Small intestine (tissue), 7 donors: ENCODE measurements at regions not wholly inside any gene's neighbourhood (a gene's known extent, or its start where the extent isn't known, plus 50 kb on each side); places are given as distances from the start of the nearest gene placed in this dataset.

ENCODE experiments used
- DNase-seq, 2 donors: peaks; one replicate each; pipeline versions ENCODE4 v3.0.0 to v3.0.0-alpha.2; 2013
- FAIRE-seq: peaks from 2 replicates; lab custom pipeline; 2012; peaks lifted over from hg19 to GRCh38; lab: Jason Lieb, UNC
- H3K27ac ChIP-seq, 3 donors: one replicate each; pipeline ENCODE4 v1.5.1; 2013; ENCODE audit warnings: low read length in 2 of 3, mild to moderate bottlenecking in 2 of 3, control low read depth in 1 of 3, inconsistent platforms in 1 of 3, low read depth in 1 of 3, moderate library complexity in 1 of 3
- H3K27me3 ChIP-seq, 3 donors: one replicate each; pipeline ENCODE4 v1.6.1; 2013; ENCODE audit warnings: low read length in 3 of 3, inconsistent platforms in 1 of 3; ENCODE audit not compliant: control insufficient read depth in 3 of 3, insufficient read depth in 3 of 3
- H3K36me3 ChIP-seq, 3 donors: one replicate each; pipeline ENCODE4 v1.6.1; 2013; ENCODE audit warnings: low read length in 3 of 3, inconsistent platforms in 1 of 3, low read depth in 1 of 3, mild to moderate bottlenecking in 1 of 3, moderate library complexity in 1 of 3; ENCODE audit not compliant: control insufficient read depth in 3 of 3, insufficient read depth in 2 of 3
- H3K4me1 ChIP-seq, 3 donors: one replicate each; pipeline ENCODE4 v1.6.1; 2013; ENCODE audit warnings: low read length in 2 of 3, inconsistent platforms in 1 of 3, low read depth in 1 of 3, mild to moderate bottlenecking in 1 of 3, moderate library complexity in 1 of 3; ENCODE audit not compliant: control insufficient read depth in 3 of 3, insufficient read depth in 2 of 3
- H3K4me3 ChIP-seq, 3 donors: one replicate each; pipeline ENCODE4 v1.5.1; 2013; ENCODE audit warnings: low read length in 3 of 3, control low read depth in 1 of 3, inconsistent platforms in 1 of 3, low read depth in 1 of 3, mild to moderate bottlenecking in 1 of 3, moderate library complexity in 1 of 3
- H3K9me3 ChIP-seq, 2 donors: one replicate each; pipeline ENCODE4 v1.6.1; 2013; ENCODE audit warnings: low read depth in 1 of 2, low read length in 1 of 2; ENCODE audit not compliant: control insufficient read depth in 2 of 2, insufficient read depth in 1 of 2
- WGBS, 3 donors: extraction: QIAGEN DNeasy Blood & Tissue Kit; methylation state at CpG; one replicate each; pipeline ENCODE4 v1.1.7; 2013; 5-methylcytosine and 5-hydroxymethylcytosine counted together
- donor health status: healthy with polysubstance abuse.
- donor health status: control.
- donor health status: control.
- donor health status: Bipolar disorder and iron deficiency.
- donor health status: healthy.

DNA sequence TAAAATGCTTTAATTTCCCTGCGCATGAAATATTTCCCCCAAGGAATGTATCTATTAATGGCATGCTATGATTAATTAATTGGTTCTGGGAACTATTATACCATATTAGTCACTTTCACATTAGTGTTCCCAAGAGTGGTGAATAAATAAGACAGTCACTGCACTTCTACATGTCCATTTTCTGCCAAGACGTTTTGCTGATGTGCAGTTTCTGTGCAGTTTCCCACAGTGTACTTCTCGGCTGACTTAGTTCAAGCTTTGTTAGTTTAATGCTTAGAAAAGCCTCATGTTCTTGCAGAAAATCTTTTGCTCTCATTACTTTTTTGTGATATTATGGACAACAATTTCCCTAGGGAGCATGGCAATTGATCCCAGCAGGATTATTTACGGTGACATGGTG, 1014.5 kb downstream of the BRINP3 start:
- Histone ChIP-seq H3K27ac (no peak overlapping the region), H3K4me1 (no peaks in the 10 kb centered on the region), H3K9me3 (no peaks in the 10 kb centered on the region), H3K27me3 (no peaks in the 10 kb centered on the region), H3K36me3 (no peaks in the 10 kb centered on the region), H3K4me3 (no peak overlapping the region)
- FAIRE-seq (no peak), DNase-seq (no peak)
- WGBS, 3 donors, result 58 to 67% (median 66%) methylated on average over 4 of the region's 4 CpGs

DNA sequence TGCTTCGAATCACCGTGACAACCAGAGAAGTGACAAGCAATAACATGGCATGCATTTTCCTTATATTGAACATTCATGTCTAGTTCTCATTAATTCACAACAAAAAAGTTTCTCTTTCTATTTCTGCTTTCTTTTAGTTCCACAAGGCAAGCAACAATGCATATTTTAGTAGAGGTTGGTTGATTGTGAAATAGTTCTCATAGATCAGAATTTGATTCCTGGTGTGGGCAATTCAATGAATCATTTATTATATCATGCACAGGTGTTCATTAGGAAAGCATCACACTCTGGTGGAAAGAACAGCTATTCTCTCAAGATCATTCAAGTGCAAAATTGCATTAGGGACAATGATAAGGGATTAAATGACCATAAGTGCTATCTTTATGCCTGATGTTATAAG, 980.9 kb downstream of the BRINP3 start:
- H3K27ac ChIP-seq, result no peak overlapping the region
- no peak for FAIRE-seq
- WGBS, 3 donors, result 68 to 86% (median 71%) methylated on average over 2 of the region's 2 CpGs

DNA sequence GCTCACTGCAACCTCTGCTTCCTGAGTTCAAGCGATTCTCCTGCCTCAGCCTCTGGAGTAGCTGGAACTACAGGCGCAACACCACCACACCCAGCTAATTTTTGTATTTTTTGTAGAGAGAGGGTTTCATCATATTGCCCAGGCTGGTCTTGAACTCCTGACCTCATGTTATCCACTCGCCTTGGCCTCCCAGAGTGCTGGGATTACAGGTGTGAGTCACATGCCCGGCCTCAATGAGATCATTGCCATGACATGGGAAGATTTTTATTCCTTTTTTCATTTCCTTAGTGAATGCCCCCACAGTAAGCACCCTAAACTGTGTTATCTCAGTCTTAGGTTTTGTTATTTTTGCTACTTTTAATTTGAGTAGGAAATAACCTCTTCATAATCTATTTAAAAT, 977.9 kb downstream of the BRINP3 start:
- H3K4me1 ChIP-seq, result no peaks in the 10 kb centered on the region
- H3K36me3 ChIP-seq, result no peaks in the 10 kb centered on the region
- no peak overlapping the region for H3K27ac ChIP-seq
- no peaks in the 10 kb centered on the region for H3K27me3 ChIP-seq
- DNase-seq (no peak), FAIRE-seq (no peak)
- 66 to 74% (median 73%) methylated on average over 4 of the region's 4 CpGs for WGBS, 3 donors
- H3K4me3 ChIP-seq, result no peak overlapping the region
- no peaks in the 10 kb centered on the region for H3K9me3 ChIP-seq

More for the DNA sequence above, 980.9 kb downstream of the BRINP3 start:
- H3K27me3 ChIP-seq, result no peaks in the 10 kb centered on the region
- H3K4me3 ChIP-seq, result no peak overlapping the region
- no peaks in the 10 kb centered on the region for H3K36me3 ChIP-seq
- no peaks in the 10 kb centered on the region for H3K4me1 ChIP-seq
- no peak for DNase-seq
- no peaks in the 10 kb centered on the region for H3K9me3 ChIP-seq

DNA sequence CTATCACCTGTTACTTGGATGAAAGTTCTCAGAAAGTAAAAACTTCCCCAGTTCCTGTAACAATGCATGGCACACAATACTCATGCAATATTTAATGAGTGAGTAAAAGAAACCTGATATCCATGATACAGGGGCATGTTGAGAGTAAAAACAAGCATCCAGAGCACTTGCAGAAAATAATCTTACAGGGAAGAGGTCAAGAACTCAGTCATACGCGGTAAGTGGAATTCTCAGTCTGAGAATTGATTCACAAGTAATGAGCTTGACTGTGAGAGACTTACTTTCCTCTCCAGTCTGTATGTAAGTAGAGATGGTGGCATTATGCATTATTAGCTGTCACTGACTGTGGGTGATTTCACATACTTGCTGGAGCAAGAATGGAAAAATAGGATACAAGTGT, 976.9 kb downstream of the BRINP3 start:
- 85 to 96% (median 93%) methylated on average over 2 of the region's 2 CpGs for WGBS, 3 donors
- no peaks in the 10 kb centered on the region for H3K9me3 ChIP-seq
- H3K27me3 ChIP-seq, result no peaks in the 10 kb centered on the region
- DNase-seq (no peak), FAIRE-seq (no peak)
- H3K4me1 ChIP-seq, result no peaks in the 10 kb centered on the region
- no peaks in the 10 kb centered on the region for H3K36me3 ChIP-seq
- H3K4me3 ChIP-seq, result no peak overlapping the region
- no peak overlapping the region for H3K27ac ChIP-seq

DNA sequence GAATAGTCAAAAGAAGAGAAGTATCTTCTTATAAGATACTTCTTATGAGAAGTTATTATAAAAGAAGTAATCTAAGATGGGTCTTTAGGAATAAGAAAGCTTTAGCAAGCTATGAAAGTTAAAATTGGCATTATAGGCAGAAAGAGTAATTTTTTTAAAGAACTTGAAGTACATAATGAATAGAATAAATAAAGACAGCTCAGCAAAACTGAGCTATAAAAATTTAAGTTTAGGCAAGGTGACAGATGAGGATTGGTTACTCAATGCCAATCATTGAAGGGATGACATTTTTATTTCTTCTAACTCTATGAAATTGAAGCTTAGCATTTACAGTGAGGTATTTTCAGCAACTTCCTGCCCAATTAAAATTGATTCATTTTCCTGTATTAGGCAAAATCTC, 966.8 kb downstream of the BRINP3 start:
- FAIRE-seq, result no peak
- H3K4me1 ChIP-seq, result no peaks in the 10 kb centered on the region
- no peak overlapping the region for H3K4me3 ChIP-seq
- H3K27ac ChIP-seq, result no peak overlapping the region
- no peak for DNase-seq
- peaks cover 0 to 6% of the 10 kb centered on the region in 2 donors for H3K9me3 ChIP-seq
- no peaks in the 10 kb centered on the region for H3K36me3 ChIP-seq
- H3K27me3 ChIP-seq, result no peaks in the 10 kb centered on the region

DNA sequence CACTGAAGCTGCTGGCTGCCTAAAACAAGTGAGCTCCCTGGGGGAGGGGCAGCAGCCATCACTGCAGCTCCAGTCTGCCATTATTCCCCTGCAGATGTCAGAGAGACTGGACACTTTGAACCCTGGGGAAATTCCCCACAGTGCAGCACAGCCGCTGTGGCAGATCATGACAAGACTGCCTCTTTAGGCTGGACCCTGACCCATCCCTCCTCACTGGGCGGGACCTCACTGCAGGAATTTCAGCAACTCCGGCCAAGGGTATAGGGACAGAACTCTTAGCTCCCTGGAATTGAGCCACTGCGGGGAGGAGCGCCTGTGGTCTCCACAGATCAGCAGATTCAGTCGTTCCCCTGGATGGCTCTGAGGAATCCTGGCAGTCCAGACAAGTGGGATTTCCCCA, 964.6 kb downstream of the BRINP3 start:
- Histone ChIP-seq H3K27me3 (no peaks in the 10 kb centered on the region), H3K4me3 (no peak overlapping the region), H3K27ac (no peak overlapping the region), H3K36me3 (no peaks in the 10 kb centered on the region), H3K4me1 (no peaks in the 10 kb centered on the region), H3K9me3 (peaks cover 0 to 6% of the 10 kb centered on the region in 2 donors)
- 62 to 78% (median 66%) methylated on average over 6 of the region's 6 CpGs for WGBS, 3 donors
- FAIRE-seq (no peak), DNase-seq (peak in 1 of 2 donors; percentile 6)

DNA sequence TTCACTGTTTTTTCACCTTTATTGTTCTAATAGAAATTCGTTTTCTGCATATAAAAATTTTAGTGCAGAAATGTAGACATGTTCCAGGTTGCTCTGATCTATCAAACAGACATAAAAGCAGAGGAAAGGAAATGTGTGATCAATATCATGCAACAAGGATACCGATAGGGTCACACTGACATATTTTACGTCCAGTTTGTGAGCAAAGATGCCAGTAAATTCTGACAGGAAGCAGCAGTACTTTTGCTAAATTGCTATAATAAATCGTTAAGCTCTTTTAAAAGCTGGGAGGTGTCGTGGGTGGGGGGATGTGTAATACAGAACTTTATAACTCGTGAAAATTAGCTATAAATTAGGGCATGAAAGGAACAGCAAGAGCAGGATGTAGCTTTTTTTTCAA, 955.2 kb downstream of the BRINP3 start:
- DNase-seq, result no peak
- Histone ChIP-seq H3K27me3 (no peaks in the 10 kb centered on the region), H3K4me3 (no peak overlapping the region), H3K4me1 (no peaks in the 10 kb centered on the region), H3K9me3 (no peaks in the 10 kb centered on the region), H3K36me3 (no peaks in the 10 kb centered on the region), H3K27ac (no peak overlapping the region)
- 49 to 59% (median 55%) methylated on average over 6 of the region's 6 CpGs for WGBS, 3 donors
- no peak for FAIRE-seq

DNA sequence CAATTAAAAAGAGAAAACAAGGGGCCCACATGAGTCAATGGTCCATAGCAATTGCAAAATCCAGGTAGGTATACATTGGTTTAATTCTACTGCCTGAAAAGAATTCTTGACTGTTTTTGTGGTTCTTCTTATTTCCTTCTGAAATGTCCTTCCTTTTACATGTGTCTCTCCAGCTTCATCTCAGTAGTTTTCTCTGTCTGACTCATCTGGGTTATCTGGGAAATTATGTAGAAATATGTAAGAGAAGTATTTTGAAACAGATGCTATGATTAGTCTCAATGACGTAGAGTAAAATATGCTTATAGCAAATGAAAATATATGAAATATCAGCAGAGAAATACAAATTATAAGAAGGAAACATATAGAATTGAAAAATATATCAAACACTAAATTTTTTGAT, 953.2 kb downstream of the BRINP3 start:
- Histone ChIP-seq H3K4me1 (no peaks in the 10 kb centered on the region), H3K27me3 (no peaks in the 10 kb centered on the region), H3K36me3 (no peaks in the 10 kb centered on the region), H3K9me3 (no peaks in the 10 kb centered on the region), H3K4me3 (no peak overlapping the region), H3K27ac (no peak overlapping the region)
- no peak for DNase-seq
- FAIRE-seq, result no peak
- 85 to 94% (median 87%) methylated on average over 1 of the region's 1 CpG for WGBS, 3 donors

DNA sequence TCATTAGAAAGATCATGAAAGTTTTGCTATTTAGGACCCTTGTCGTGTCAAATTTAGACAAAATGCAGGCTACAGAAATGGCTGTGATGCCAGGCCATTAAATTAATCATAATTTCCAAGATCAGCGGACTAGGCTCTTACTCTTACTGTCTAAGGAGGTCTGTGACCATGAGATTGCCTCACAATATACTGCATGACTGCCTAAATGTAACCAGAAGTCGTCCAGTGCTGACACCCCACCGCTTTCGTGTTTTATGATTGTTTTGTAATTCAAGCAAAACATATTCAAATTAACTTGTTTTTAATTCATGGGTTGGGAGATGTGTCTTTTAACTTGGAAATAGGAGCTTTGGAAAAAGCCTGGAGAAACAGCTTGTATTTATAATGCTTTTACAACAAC, 947.5 kb downstream of the BRINP3 start:
- no peak for DNase-seq
- Histone ChIP-seq H3K4me1 (no peaks in the 10 kb centered on the region), H3K27ac (no peak overlapping the region), H3K36me3 (no peaks in the 10 kb centered on the region), H3K4me3 (no peak overlapping the region), H3K27me3 (no peaks in the 10 kb centered on the region), H3K9me3 (no peaks in the 10 kb centered on the region)
- WGBS, 3 donors, result 69 to 74% (median 70%) methylated on average over 5 of the region's 5 CpGs
- no peak for FAIRE-seq
